ENCODE measurements at regions not wholly inside any gene's neighbourhood (a gene's known extent, or its start where the extent isn't known, plus 50 kb on each side); places are given as distances from the start of the nearest gene placed in this dataset.

GRCh38 chr6:105805501-105806023 is 280.6 kb upstream of the PRDM1 start:
- no peaks in the 10 kb centered on the region for H3K36me3 ChIP-seq (ENCODE audit: low read length)
- H3K27me3 ChIP-seq (ENCODE audit: low read length) = no peaks in the 10 kb centered on the region
- no peak overlapping the region for H3K9ac ChIP-seq (ENCODE audit: low read length)
- no peak overlapping the region for H2AFZ ChIP-seq (ENCODE audit: low read depth, low read length, severe bottlenecking)
- H3K4me2 ChIP-seq (ENCODE audit: low read depth, low read length, poor library complexity, severe bottlenecking) = no peak overlapping the region
- H3F3A ChIP-seq (ENCODE audit: insufficient read depth) = no peaks in the 10 kb centered on the region
- no peaks in the 10 kb centered on the region for H3K9me3 ChIP-seq (ENCODE audit: insufficient read depth, low read length)
- no peak overlapping the region for H3K4me3 ChIP-seq (ENCODE audit: insufficient read depth, low read length, poor library complexity, severe bottlenecking)
- H3K79me2 ChIP-seq (ENCODE audit: insufficient read depth, low read length) = no peaks in the 10 kb centered on the region
- H3K27ac ChIP-seq (ENCODE audit: low read depth, low read length) = no peak overlapping the region
- H4K20me1 ChIP-seq (ENCODE audit: low read depth, low read length) = no peaks in the 10 kb centered on the region
- TF ChIP-seq, protein P1, sequence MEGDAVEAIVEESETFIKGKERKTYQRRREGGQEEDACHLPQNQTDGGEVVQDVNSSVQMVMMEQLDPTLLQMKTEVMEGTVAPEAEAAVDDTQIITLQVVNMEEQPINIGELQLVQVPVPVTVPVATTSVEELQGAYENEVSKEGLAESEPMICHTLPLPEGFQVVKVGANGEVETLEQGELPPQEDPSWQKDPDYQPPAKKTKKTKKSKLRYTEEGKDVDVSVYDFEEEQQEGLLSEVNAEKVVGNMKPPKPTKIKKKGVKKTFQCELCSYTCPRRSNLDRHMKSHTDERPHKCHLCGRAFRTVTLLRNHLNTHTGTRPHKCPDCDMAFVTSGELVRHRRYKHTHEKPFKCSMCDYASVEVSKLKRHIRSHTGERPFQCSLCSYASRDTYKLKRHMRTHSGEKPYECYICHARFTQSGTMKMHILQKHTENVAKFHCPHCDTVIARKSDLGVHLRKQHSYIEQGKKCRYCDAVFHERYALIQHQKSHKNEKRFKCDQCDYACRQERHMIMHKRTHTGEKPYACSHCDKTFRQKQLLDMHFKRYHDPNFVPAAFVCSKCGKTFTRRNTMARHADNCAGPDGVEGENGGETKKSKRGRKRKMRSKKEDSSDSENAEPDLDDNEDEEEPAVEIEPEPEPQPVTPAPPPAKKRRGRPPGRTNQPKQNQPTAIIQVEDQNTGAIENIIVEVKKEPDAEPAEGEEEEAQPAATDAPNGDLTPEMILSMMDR (IDR thresholded peaks at IDR 0.05; ENCODE audit: insufficient read depth, low read length, poor library complexity, severe bottlenecking) = no peak
- no peak for TF ChIP-seq EZH2phosphoT487 (conservative IDR thresholded peaks at IDR 0.05; ENCODE audit: low read length)
- no peaks in the 10 kb centered on the region for H3K9me2 ChIP-seq (replicated peaks; ENCODE audit: insufficient read depth, low read length)

DNA sequence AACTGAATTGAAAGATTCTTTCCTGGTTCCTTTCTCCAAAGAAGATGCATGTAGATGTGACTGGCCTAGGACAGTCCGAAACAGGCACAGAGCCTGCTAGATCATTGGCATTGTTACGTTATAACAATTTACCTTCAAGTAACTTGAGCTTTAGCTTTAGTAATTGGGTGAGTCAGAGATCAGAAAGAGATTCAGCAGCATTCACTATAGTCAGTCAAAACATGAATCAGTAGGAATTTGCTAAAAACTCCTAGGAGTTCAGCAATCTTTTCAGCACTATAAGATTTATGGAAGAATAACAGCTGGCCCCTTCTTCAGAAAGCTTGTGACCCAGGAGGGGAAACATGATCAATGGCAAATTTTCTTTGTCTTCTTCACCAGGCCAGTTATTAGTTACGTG is 281.7 kb upstream of the PRDM1 start:
- H4K20me1 ChIP-seq (ENCODE audit: low read depth, low read length) = no peaks in the 10 kb centered on the region
- H2AFZ ChIP-seq (ENCODE audit: low read depth, low read length, severe bottlenecking) = no peak overlapping the region
- H3K36me3 ChIP-seq (ENCODE audit: low read length) = no peaks in the 10 kb centered on the region
- no peaks in the 10 kb centered on the region for H3K27me3 ChIP-seq (ENCODE audit: low read length)
- no peaks in the 10 kb centered on the region for H3K79me2 ChIP-seq (ENCODE audit: insufficient read depth, low read length)
- no peak overlapping the region for H3K4me2 ChIP-seq (ENCODE audit: low read depth, low read length, poor library complexity, severe bottlenecking)
- no peaks in the 10 kb centered on the region for H3K9me3 ChIP-seq (ENCODE audit: insufficient read depth, low read length)
- no peak overlapping the region for H3K27ac ChIP-seq (ENCODE audit: low read depth, low read length)
- H3K4me3 ChIP-seq (ENCODE audit: insufficient read depth, low read length, poor library complexity, severe bottlenecking) = no peak overlapping the region
- H3K9ac ChIP-seq (ENCODE audit: low read length) = no peak overlapping the region
- no peaks in the 10 kb centered on the region for H3K9me2 ChIP-seq (replicated peaks; ENCODE audit: insufficient read depth, low read length)
- no peaks in the 10 kb centered on the region for H3F3A ChIP-seq (ENCODE audit: insufficient read depth)
- TF ChIP-seq, protein P1 (IDR thresholded peaks at IDR 0.05; ENCODE audit: insufficient read depth, low read length, poor library complexity, severe bottlenecking) = no peak
- no peak for TF ChIP-seq EZH2phosphoT487 (conservative IDR thresholded peaks at IDR 0.05; ENCODE audit: low read length)

- no peak overlapping the region for H3K9ac ChIP-seq (ENCODE audit: low read length)
- no peaks in the 10 kb centered on the region for H3K79me2 ChIP-seq (ENCODE audit: insufficient read depth, low read length)
- no peaks in the 10 kb centered on the region for H3K36me3 ChIP-seq (ENCODE audit: low read length)
- no peak overlapping the region for H3K27ac ChIP-seq (ENCODE audit: low read depth, low read length)
- H3K9me3 ChIP-seq (ENCODE audit: insufficient read depth, low read length) = no peaks in the 10 kb centered on the region
- H3K9me2 ChIP-seq (replicated peaks; ENCODE audit: insufficient read depth, low read length) = no peaks in the 10 kb centered on the region
- no peaks in the 10 kb centered on the region for H3K27me3 ChIP-seq (ENCODE audit: low read length)
- H2AFZ ChIP-seq (ENCODE audit: low read depth, low read length, severe bottlenecking) = no peak overlapping the region
- H3K4me3 ChIP-seq (ENCODE audit: insufficient read depth, low read length, poor library complexity, severe bottlenecking) = no peak overlapping the region
- no peaks in the 10 kb centered on the region for H3F3A ChIP-seq (ENCODE audit: insufficient read depth)
- H4K20me1 ChIP-seq (ENCODE audit: low read depth, low read length) = no peaks in the 10 kb centered on the region
- H3K4me2 ChIP-seq (ENCODE audit: low read depth, low read length, poor library complexity, severe bottlenecking) = no peak overlapping the region
- TF ChIP-seq, protein P1 (IDR thresholded peaks at IDR 0.05; ENCODE audit: insufficient read depth, low read length, poor library complexity, severe bottlenecking) = no peak
- TF ChIP-seq EZH2phosphoT487 (conservative IDR thresholded peaks at IDR 0.05; ENCODE audit: low read length) = no peak
Measured at GRCh38 chr6:105804000-105804399, 282.1 kb upstream of the PRDM1 start.
